ENCODE measurements at regions not wholly inside any gene's neighbourhood (a gene's known extent, or its start where the extent isn't known, plus 50 kb on each side); places are given as distances from the start of the nearest gene placed in this dataset.

DNA sequence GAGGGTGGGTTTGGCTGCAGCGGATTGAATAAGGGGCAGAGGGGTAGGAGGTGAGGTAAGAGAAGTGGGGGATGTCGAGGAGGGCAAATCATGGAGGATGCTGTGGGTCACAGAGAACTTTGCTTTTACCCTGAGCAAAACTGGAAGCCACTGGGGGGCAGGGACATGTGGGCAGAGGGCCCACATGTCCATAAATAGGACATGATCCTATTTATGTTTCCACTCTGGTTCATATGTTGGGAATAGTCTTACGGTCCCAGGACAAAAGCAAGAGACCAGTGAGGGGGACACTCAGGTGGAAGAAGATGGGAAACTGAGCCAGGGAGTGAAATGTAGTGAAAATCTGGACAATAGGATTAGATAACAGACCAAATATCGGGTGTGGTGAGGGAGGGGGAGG lies 85.5 kb upstream of the MRPS22 start:
- H4K20me1 ChIP-seq (ENCODE audit: control insufficient read depth, insufficient read depth, insufficient read length), result no peaks in the 10 kb centered on the region
- H3K36me3 Mint-ChIP-seq (ENCODE audit: insufficient read depth in 1 of 3, low read depth in 3 of 3), result no peaks in the 10 kb centered on the region
- H2BK5ac ChIP-seq (ENCODE audit: insufficient read length, low read length), result no peak overlapping the region
- no peak overlapping the region for H3K27ac Mint-ChIP-seq
- H3T11ph ChIP-seq (ENCODE audit: low read length), result no peak overlapping the region
- no peak overlapping the region for H3K4me3 Mint-ChIP-seq
- no peak overlapping the region for H2BK15ac ChIP-seq (ENCODE audit: low read depth, low read length)
- H2AK5ac ChIP-seq (ENCODE audit: insufficient read length, low read length), result no peak overlapping the region
- H3K18ac ChIP-seq (ENCODE audit: insufficient read length, low read depth, low read length), result no peak overlapping the region
- no peak overlapping the region for H3K27ac ChIP-seq (ENCODE audit: insufficient read length, low read depth, low read length)
- no peaks in the 10 kb centered on the region for H3K27me3 ChIP-seq (ENCODE audit: insufficient read depth, low read length)
- no peak overlapping the region for H2BK12ac ChIP-seq (ENCODE audit: insufficient read length, low read depth, low read length)
- H3K23ac ChIP-seq (ENCODE audit: insufficient read length, low read depth, low read length), result no peak overlapping the region
- H3K79me1 ChIP-seq (ENCODE audit: insufficient read depth, low read depth, low read length, poor library complexity, severe bottlenecking), result no peaks in the 10 kb centered on the region
- no peaks in the 10 kb centered on the region for H3K79me2 ChIP-seq (ENCODE audit: insufficient read depth, low read length)
- WGBS (ENCODE audit: extremely low coverage, insufficient read length, low lambda C conversion rate), result no CpG with 5 or more reads among the region's 4 CpGs
- H3K4me2 ChIP-seq (ENCODE audit: insufficient read depth, insufficient read length, low read length), result no peak overlapping the region
- no peaks in the 10 kb centered on the region for H3K9me3 Mint-ChIP-seq
- no peaks in the 10 kb centered on the region for H3K23me2 ChIP-seq (ENCODE audit: insufficient read length, low read depth, low read length, poor library complexity, severe bottlenecking)
- no peak overlapping the region for H2BK20ac ChIP-seq (ENCODE audit: low read depth, low read length, poor library complexity, severe bottlenecking)
- no peaks in the 10 kb centered on the region for H3K4me1 ChIP-seq (ENCODE audit: insufficient read depth, low read length)
- peaks cover 2 to 8% of the 10 kb centered on the region in 2 experiments; a peak in 2 of 4 replicates for H3K4me1 Mint-ChIP-seq
- TF ChIP-seq, protein P1, sequence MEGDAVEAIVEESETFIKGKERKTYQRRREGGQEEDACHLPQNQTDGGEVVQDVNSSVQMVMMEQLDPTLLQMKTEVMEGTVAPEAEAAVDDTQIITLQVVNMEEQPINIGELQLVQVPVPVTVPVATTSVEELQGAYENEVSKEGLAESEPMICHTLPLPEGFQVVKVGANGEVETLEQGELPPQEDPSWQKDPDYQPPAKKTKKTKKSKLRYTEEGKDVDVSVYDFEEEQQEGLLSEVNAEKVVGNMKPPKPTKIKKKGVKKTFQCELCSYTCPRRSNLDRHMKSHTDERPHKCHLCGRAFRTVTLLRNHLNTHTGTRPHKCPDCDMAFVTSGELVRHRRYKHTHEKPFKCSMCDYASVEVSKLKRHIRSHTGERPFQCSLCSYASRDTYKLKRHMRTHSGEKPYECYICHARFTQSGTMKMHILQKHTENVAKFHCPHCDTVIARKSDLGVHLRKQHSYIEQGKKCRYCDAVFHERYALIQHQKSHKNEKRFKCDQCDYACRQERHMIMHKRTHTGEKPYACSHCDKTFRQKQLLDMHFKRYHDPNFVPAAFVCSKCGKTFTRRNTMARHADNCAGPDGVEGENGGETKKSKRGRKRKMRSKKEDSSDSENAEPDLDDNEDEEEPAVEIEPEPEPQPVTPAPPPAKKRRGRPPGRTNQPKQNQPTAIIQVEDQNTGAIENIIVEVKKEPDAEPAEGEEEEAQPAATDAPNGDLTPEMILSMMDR (conservative IDR thresholded peaks at IDR 0.05), result no peak
- H3K27me3 Mint-ChIP-seq (ENCODE audit: low read depth), result peaks cover 20% of the 10 kb centered on the region
- H3K14ac ChIP-seq (ENCODE audit: insufficient read depth, low read length), result no peak overlapping the region
- no peaks in the 10 kb centered on the region for H3K9me3 ChIP-seq (ENCODE audit: control insufficient read depth, low read depth, low read length)
- no peak overlapping the region for H4K91ac ChIP-seq (ENCODE audit: insufficient read length, low read depth, low read length)
- H3K4ac ChIP-seq (ENCODE audit: low read depth, low read length), result no peak overlapping the region
- DNase-seq, result no peak
- H4K5ac ChIP-seq (ENCODE audit: insufficient read length, low read depth, low read length), result no peak overlapping the region
- H2AFZ ChIP-seq (ENCODE audit: low read length), result no peak overlapping the region
- H2BK120ac ChIP-seq (ENCODE audit: low read depth, low read length, poor library complexity, severe bottlenecking), result no peak overlapping the region
- H4K8ac ChIP-seq (replicated peaks; ENCODE audit: insufficient read length, low read depth, low read length), result no peak overlapping the region
- H3K9ac ChIP-seq (ENCODE audit: extremely low read depth, insufficient read length, low read length), result no peak overlapping the region
- H3K56ac ChIP-seq (ENCODE audit: insufficient read length, low read depth, low read length), result no peak overlapping the region
